K562 (cell line): ENCODE measurements at regions not wholly inside any gene's neighbourhood (a gene's known extent, or its start where the extent isn't known, plus 50 kb on each side); places are given as distances from the start of the nearest gene placed in this dataset.

ENCODE experiments used
- ATAC-seq: fragments of 200-7000 bp; cut with Tn5 transposase; 3 replicates; pipeline ENCODE4 v1.9.1; 2020; ENCODE audit warnings: moderate library complexity
- BruUV-seq: library from RNA; stranded (reverse); fragments of 400-500 nt; replicated peaks from 2 replicates; lab custom pipeline; 2021; lab: Mats Ljungman, UMichigan
- CTCF ChIA-PET: fragments of 300-600 bp; formaldehyde crosslinking; extraction: SDS; loops from one replicate; lab custom pipeline; 2021; ENCODE audit warnings: low intra/inter-chr PET ratio; lab: Yijun Ruan, JAX
- POLR2A ChIA-PET: fragments of 300-600, 350-650 bp; sonication (Branson Sonifier 250); formaldehyde crosslinking; extraction: SDS; loops from one replicate; lab custom pipeline; 2021; ENCODE audit warnings: antibody characterized with exemption, inconsistent platforms; lab: Yijun Ruan, JAX
- DNase-seq, 4 experiments: peaks; one replicate each; pipeline versions ENCODE4 v3.0.0 to v3.0.0-alpha.2; 2011 to 2018; ENCODE audit warnings: low spot score in 3 of 4, mixed read lengths in 3 of 4; ENCODE audit errors: extremely low read depth in 1 of 4
- FAIRE-seq: peaks from 2 replicates; lab custom pipeline; 2011; peaks lifted over from hg19 to GRCh38; lab: Jason Lieb, UNC
- H2AFZ ChIP-seq: 2 replicates; pipeline ENCODE4 v1.6.0; 2011; ENCODE audit warnings: low read depth, low read length, control low read depth, inconsistent platforms
- H3K27ac ChIP-seq: fragments of 200-600 bp; 3 replicates; pipeline ENCODE4 v1.8.0; 2011; ENCODE audit warnings: low read depth, mild to moderate bottlenecking, control low read depth, inconsistent platforms, low read length, moderate library complexity, mixed read lengths; ENCODE audit errors: extremely low read depth
- H3K27me3 ChIP-seq, 2 experiments: fragments of 300-600 bp in 1 of 2; 2 replicates in 1 of 2; 3 replicates in 1 of 2; pipeline versions ENCODE4 v1.6.0 to v1.8.0; 2011; ENCODE audit warnings: inconsistent platforms in 2 of 2, low read length in 2 of 2, mild to moderate bottlenecking in 1 of 2, mixed read lengths in 1 of 2, moderate library complexity in 1 of 2; ENCODE audit not compliant: control insufficient read depth in 2 of 2, insufficient read depth in 2 of 2
- H3K36me3 ChIP-seq: fragments of 300-600 bp; 3 replicates; pipeline ENCODE4 v1.8.0; 2011; ENCODE audit warnings: mild to moderate bottlenecking, low read length, inconsistent platforms; ENCODE audit not compliant: control insufficient read depth, insufficient read depth
- H3K4me1 ChIP-seq, 2 experiments: fragments of 200-600 bp in 1 of 2; replicated peaks in 1 of 2; 2 replicates in 1 of 2; 3 replicates in 1 of 2; pipeline versions ENCODE4 v1.5.1 to v1.8.0; 2011; ENCODE audit warnings: inconsistent platforms in 2 of 2, low read length in 2 of 2, mild to moderate bottlenecking in 1 of 2, mixed read lengths in 1 of 2, moderate library complexity in 1 of 2; ENCODE audit not compliant: control insufficient read depth in 2 of 2, insufficient read depth in 2 of 2
- H3K4me2 ChIP-seq: 2 replicates; pipeline ENCODE4 v1.6.1; 2011; ENCODE audit warnings: low read length, control low read depth, inconsistent platforms, mixed read lengths; ENCODE audit not compliant: insufficient read depth
- H3K4me3 ChIP-seq: fragments of 200-600 bp; sonication (generic), shearing (Covaris generic); 2 replicates; pipeline ENCODE4 v1.5.1; 2016; ENCODE audit warnings: control low read depth, inconsistent platforms
- H3K79me2 ChIP-seq: fragments of 200-600 bp; 3 replicates; pipeline ENCODE4 v1.8.0; 2011; ENCODE audit warnings: low read length, inconsistent platforms; ENCODE audit not compliant: control insufficient read depth, insufficient read depth
- H3K9ac ChIP-seq, 2 experiments: 2 replicates each; pipeline versions ENCODE4 v1.6.0 to v1.6.1; 2011; ENCODE audit warnings: low read depth in 2 of 2, low read length in 2 of 2, control low read depth in 1 of 2, inconsistent platforms in 1 of 2, mild to moderate bottlenecking in 1 of 2, mixed read lengths in 1 of 2; ENCODE audit not compliant: insufficient read depth in 1 of 2
- H3K9me1 ChIP-seq: one replicate; pipeline ENCODE4 v1.6.0; 2011; ENCODE audit warnings: inconsistent platforms, mild to moderate bottlenecking, low read length, moderate library complexity; ENCODE audit not compliant: control insufficient read depth, insufficient read depth
- H3K9me3 ChIP-seq: replicated peaks from 2 replicates; pipeline ENCODE4 v1.5.1; 2011; ENCODE audit warnings: low read depth, low read length, inconsistent platforms; ENCODE audit not compliant: control insufficient read depth, insufficient read depth
- H4K20me1 ChIP-seq: replicated peaks from 2 replicates; pipeline ENCODE4 v1.6.1; 2011; ENCODE audit warnings: low read length, inconsistent platforms, mixed read lengths; ENCODE audit not compliant: control insufficient read depth, insufficient read depth
- DDX20 ChIP-seq: fragments of 450-650 bp; IDR thresholded peaks from 2 replicates; pipeline ENCODE4 v1.6.1; 2016; ENCODE audit warnings: missing genetic modification characterization, low read depth, mild to moderate bottlenecking, missing compliant biosample characterization, moderate library complexity
- HLTF ChIP-seq: fragments of 450-650 bp; IDR thresholded peaks from 2 replicates; pipeline ENCODE4 v1.6.1; 2016
- MNT ChIP-seq, 2 experiments: fragments of 450-650 bp; conservative IDR thresholded peaks; 2 replicates each; pipeline ENCODE4 v1.6.1; 2017; ENCODE audit warnings: mild to moderate bottlenecking in 2 of 2, moderate library complexity in 2 of 2
- THAP7 ChIP-seq: fragments of 250-450 bp; sonication (Bioruptor Pico); IDR thresholded peaks from 2 replicates; pipeline ENCODE4 v1.5.0; 2021
- WGBS: fragments of 100-300 bp; shearing (Covaris generic); methylation state at CpG from one replicate; pipeline ENCODE4 v1.1.6; 2016; ENCODE audit warnings: low coverage, mixed read lengths; ENCODE audit not compliant: insufficient coverage; ENCODE audit errors: missing lambda C conversion rate; 5-methylcytosine and 5-hydroxymethylcytosine counted together
- in situ Hi-C: fragments of 300-500 bp; cut with MboI; formaldehyde crosslinking; loops from 4 replicates; pipeline ENCODE4 v1.15.0; 2018; ENCODE audit warnings: inconsistent platforms, mixed read lengths
- intact Hi-C: fragments of 100-400 bp; cut with micrococcal nuclease; formaldehyde crosslinking; loops from 2 replicates; pipeline ENCODE4 v1.14.2; 2022
- TF ChIP-seq, protein P1 (sequence below): fragments of 450-650 bp; IDR thresholded peaks from 2 replicates; pipeline ENCODE4 v1.6.1; 2018; ENCODE audit warnings: mild to moderate bottlenecking, low read depth; ENCODE audit not compliant: partially characterized antibody
- TF ChIP-seq, protein P2 (sequence below): fragments of 250-450 bp; sonication (Bioruptor Pico); IDR thresholded peaks from 2 replicates; pipeline ENCODE4 v1.4.0; 2020
- TF ChIP-seq, protein P3 (sequence below): fragments of 450-650 bp; IDR thresholded peaks from 2 replicates; pipeline ENCODE4 v1.6.1; 2016; ENCODE audit warnings: low read depth, mild to moderate bottlenecking, moderate library complexity
- TF ChIP-seq, protein P4 (sequence below): sonication (generic); formaldehyde crosslinking; IDR thresholded peaks from 2 replicates; pipeline ENCODE4 v1.8.0; 2022; ENCODE audit warnings: mild to moderate bottlenecking, missing genetic modification reagents

- intact Hi-C loops (no loop called here), in situ Hi-C loops (no loop called here)
- no peaks in the 10 kb centered on the region for H4K20me1 ChIP-seq
- ATAC-seq (no peak), FAIRE-seq (no peak), DNase-seq (no peak)
- WGBS = 21% methylated on average over 13 of the region's 13 CpGs
- TF ChIP-seq HLTF (no peak), DDX20 (tag) (no peak), MNT (conservative IDR thresholded peaks at IDR 0.05) (no peak), THAP7 (no peak)
- TF ChIP-seq, protein P1, sequence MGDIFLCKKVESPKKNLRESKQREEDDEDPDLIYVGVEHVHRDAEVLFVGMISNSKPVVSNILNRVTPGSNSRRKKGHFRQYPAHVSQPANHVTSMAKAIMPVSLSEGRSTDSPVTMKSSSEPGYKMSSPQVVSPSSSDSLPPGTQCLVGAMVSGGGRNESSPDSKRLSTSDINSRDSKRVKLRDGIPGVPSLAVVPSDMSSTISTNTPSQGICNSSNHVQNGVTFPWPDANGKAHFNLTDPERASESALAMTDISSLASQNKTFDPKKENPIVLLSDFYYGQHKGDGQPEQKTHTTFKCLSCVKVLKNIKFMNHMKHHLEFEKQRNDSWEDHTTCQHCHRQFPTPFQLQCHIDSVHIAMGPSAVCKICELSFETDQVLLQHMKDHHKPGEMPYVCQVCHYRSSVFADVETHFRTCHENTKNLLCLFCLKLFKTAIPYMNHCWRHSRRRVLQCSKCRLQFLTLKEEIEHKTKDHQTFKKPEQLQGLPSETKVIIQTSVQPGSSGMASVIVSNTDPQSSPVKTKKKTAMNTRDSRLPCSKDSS = no peak
- TF ChIP-seq, protein P2, sequence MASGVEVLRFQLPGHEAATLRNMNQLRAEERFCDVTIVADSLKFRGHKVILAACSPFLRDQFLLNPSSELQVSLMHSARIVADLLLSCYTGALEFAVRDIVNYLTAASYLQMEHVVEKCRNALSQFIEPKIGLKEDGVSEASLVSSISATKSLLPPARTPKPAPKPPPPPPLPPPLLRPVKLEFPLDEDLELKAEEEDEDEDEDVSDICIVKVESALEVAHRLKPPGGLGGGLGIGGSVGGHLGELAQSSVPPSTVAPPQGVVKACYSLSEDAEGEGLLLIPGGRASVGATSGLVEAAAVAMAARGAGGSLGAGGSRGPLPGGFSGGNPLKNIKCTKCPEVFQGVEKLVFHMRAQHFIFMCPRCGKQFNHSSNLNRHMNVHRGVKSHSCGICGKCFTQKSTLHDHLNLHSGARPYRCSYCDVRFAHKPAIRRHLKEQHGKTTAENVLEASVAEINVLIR = no peak
- TF ChIP-seq, protein P3, sequence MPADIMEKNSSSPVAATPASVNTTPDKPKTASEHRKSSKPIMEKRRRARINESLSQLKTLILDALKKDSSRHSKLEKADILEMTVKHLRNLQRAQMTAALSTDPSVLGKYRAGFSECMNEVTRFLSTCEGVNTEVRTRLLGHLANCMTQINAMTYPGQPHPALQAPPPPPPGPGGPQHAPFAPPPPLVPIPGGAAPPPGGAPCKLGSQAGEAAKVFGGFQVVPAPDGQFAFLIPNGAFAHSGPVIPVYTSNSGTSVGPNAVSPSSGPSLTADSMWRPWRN = no peak
- TF ChIP-seq, protein P4, sequence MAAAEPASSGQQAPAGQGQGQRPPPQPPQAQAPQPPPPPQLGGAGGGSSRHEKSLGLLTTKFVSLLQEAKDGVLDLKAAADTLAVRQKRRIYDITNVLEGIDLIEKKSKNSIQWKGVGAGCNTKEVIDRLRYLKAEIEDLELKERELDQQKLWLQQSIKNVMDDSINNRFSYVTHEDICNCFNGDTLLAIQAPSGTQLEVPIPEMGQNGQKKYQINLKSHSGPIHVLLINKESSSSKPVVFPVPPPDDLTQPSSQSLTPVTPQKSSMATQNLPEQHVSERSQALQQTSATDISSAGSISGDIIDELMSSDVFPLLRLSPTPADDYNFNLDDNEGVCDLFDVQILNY (CRISPR knock-in tag) = no peak
- H3K79me2 ChIP-seq = no peaks in the 10 kb centered on the region
- H3K4me1 ChIP-seq = no peaks in the 10 kb centered on the region; a peak in 2 of 5 replicates
- no peak overlapping the region for H3K27ac ChIP-seq
- H3K36me3 ChIP-seq = no peaks in the 10 kb centered on the region
- no peak overlapping the region for H2AFZ ChIP-seq
- H3K9me1 ChIP-seq = no peaks in the 10 kb centered on the region
- H3K9ac ChIP-seq = no peak overlapping the region
- no TSS peak for BruUV-seq
- POLR2A ChIA-PET = interaction anchor here (0.5 kb wide), 1 partner anchor 314 kb away, joined by 3 read pairs; no protein-coding TSS in a partner anchor
- no peaks in the 10 kb centered on the region for H3K9me3 ChIP-seq
- peaks cover 0 to 15% of the 10 kb centered on the region in 2 experiments; a peak in 1 of 5 replicates for H3K27me3 ChIP-seq
- no peak overlapping the region for H3K4me2 ChIP-seq
- CTCF ChIA-PET = no interaction called here
- H3K4me3 ChIP-seq = no peak overlapping the region
These were observed 210.4 kb downstream of the SKIDA1 start for GRCh38 chr10:21314906-21315644.
